D721Med (cell line): ENCODE measurements at regions not wholly inside any gene's neighbourhood (a gene's known extent, or its start where the extent isn't known, plus 50 kb on each side); places are given as distances from the start of the nearest gene placed in this dataset.

Source experiments
- DNase-seq: peaks from one replicate; pipeline ENCODE4 v3.0.0; 2011; ENCODE audit warnings: low spot score; ENCODE audit not compliant: insufficient read length
- FAIRE-seq: peaks from 2 replicates; lab custom pipeline; 2011; peaks lifted over from hg19 to GRCh38; lab: Jason Lieb, UNC
- TF ChIP-seq, protein P1 (sequence below): IDR thresholded peaks from 2 replicates; pipeline ENCODE4 v1.5.1; 2012; ENCODE audit warnings: mild to moderate bottlenecking, control low read depth; ENCODE audit not compliant: insufficient read depth; ENCODE audit errors: missing control alignments

DNA sequence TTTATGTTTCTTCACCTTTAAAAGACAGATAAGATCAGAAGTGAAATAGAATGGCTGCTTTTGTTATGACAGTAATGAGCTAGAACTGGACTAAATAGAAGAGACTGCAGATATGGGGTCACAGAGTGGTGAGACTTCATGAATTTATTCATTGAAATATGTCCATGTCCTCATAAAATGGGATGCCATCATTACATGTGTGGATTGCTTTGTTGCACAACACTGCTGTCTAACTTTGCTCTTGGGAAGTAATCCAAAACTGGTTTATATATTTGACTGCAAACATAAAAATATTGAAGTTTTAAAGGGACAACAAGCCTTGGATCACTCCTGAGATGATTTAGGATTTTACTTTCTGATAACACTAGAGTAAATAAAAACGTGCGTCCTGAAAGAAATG is 209.2 kb upstream of the FAT4 start:
- TF ChIP-seq, protein P1, sequence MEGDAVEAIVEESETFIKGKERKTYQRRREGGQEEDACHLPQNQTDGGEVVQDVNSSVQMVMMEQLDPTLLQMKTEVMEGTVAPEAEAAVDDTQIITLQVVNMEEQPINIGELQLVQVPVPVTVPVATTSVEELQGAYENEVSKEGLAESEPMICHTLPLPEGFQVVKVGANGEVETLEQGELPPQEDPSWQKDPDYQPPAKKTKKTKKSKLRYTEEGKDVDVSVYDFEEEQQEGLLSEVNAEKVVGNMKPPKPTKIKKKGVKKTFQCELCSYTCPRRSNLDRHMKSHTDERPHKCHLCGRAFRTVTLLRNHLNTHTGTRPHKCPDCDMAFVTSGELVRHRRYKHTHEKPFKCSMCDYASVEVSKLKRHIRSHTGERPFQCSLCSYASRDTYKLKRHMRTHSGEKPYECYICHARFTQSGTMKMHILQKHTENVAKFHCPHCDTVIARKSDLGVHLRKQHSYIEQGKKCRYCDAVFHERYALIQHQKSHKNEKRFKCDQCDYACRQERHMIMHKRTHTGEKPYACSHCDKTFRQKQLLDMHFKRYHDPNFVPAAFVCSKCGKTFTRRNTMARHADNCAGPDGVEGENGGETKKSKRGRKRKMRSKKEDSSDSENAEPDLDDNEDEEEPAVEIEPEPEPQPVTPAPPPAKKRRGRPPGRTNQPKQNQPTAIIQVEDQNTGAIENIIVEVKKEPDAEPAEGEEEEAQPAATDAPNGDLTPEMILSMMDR = no peak
- FAIRE-seq = no peak

DNA sequence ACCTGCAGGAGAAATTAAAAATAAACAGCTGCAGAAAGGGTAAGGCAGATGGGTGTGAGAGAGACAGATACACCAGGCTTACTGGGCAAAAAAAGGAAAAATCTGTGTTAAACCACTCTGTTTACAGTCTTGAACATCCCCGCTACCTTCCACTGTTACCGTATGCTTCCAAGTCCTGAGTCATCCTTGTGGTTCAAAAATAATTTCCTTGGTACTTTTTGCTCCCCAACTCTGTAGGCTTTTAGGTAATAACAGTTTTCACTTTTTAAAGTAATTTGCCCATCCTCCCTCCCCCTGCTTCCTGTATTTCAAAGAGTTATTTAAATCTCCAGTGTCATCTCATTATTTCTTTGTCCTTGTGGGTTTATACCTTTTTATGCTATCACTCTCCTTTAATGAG is 210.1 kb upstream of the FAT4 start:
- FAIRE-seq = no peak
- TF ChIP-seq, protein P1 = no peak
- no peak for DNase-seq

More for the DNA sequence above, 209.2 kb upstream of the FAT4 start:
- no peak for DNase-seq

DNA sequence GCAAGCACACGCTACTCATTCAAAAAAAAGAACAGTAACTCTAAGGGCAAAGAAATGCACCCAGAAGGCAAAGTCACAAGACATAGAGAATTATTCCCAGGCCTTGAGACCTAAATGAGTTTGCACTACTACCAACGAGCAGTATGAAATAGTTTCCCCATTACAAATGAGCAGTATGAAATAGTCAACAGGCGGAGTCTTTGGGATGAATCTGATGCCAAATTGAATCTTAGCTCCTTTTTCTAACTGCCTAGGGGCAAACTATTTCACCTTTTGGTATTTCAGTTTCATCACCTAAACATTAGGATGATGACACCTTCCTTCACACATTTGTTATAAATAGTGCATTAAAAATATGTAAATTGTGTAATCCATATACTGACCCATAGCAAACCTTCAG is 213.0 kb upstream of the FAT4 start:
- FAIRE-seq = no peak
- TF ChIP-seq, protein P1 = no peak

DNA sequence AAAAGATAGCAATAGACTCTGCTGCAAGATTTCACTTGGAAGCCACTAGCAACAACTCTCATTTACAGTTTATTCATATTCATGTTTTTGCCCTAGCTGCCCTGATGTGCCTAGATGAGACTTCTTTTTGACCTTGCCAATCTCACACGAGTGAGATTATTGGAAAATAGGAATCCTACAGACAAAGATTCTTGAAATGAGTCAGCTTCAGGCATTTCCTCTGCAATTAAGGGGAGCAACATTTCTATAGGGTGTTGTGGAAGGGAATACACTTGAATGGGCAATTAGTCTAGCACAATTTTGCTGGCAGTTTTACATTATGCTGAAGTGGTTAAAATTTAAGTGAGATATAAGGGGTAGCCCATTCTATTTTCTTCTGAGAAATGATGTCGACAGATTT is 217.0 kb upstream of the FAT4 start:
- FAIRE-seq (no peak), DNase-seq (no peak)
- TF ChIP-seq, protein P1 = no peak

More for the DNA sequence above, 213.0 kb upstream of the FAT4 start:
- DNase-seq = no peak

DNA sequence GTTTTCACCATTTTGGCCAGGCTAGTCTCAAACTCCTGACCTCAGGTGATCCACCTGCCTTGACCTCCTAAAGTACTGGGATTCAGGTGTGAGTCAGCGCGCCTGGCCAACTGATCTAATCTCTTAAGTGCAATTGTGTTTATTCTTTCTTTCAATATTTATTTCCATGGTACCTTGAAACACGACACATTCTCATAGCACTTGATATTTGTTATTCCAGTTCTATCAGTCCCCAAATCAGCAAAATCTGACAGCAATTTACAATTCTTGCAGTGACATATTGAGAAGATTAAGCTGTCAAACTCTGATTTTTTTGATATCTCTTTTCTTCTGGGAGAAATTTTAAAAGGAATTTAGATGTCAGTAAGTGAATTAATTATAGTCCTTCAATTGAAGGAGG is 218.1 kb upstream of the FAT4 start:
- DNase-seq = no peak
- no peak for FAIRE-seq
- TF ChIP-seq, protein P1 = no peak

DNA sequence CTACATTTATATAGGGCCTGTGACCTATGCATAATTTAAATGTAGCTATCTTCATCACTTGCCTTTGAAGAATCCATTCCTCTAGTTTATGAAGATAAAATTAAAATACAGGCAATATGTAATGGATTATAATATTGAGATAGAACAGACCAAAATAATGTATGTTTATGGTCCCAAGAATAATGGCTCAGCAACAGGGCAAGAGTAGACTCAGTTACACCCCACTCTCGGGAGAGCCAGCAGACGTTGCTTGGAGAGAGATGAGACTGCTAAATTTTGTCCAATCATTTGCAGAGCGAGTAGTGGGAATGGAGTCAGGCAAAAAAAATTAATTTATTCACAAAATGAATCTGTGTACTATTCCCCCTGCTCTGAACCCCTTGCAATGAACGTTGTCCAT is 223.2 kb upstream of the FAT4 start:
- TF ChIP-seq, protein P1 = no peak
- FAIRE-seq (no peak), DNase-seq (no peak)

DNA sequence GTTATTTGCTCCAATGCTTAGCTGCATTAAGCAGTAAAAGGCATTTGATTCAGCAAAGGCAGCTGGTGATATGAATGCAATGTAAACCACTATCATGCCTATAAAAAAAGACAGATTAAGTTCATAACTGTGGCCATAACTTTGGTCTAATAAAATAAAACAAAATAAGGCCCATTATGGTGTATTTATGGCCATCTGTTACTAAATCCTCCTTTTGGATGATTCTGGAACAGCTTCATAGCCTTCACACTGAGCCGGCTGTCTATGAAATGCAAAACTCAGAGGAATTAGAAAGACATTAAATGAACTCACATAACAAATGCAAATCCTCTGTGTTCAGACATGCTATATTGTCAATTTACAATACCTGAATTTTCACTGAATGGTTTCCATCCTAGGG is 223.7 kb upstream of the FAT4 start:
- FAIRE-seq = no peak

More for the DNA sequence above, 223.7 kb upstream of the FAT4 start:
- TF ChIP-seq, protein P1 = no peak
- DNase-seq = no peak
